Spleen (tissue), 11 donors: ENCODE measurements at regions not wholly inside any gene's neighbourhood (a gene's known extent, or its start where the extent isn't known, plus 50 kb on each side); places are given as distances from the start of the nearest gene placed in this dataset.

ENCODE experiments used
- DNase-seq: peaks from one replicate; pipeline ENCODE4 v3.0.0-alpha.2; 2020
- H3K27ac ChIP-seq, 8 donors: fragments of 200-600 bp; sonication (generic) in 7 of 8; 1 replicate in 4 of 8; 2 replicates in 4 of 8; pipeline versions ENCODE4 v1.5.0 to v1.8.0; 2016 to 2021; ENCODE audit warnings: inconsistent platforms in 4 of 8, mild to moderate bottlenecking in 4 of 8, moderate library complexity in 1 of 8
- H3K27me3 ChIP-seq, 7 donors: fragments of 200-600 bp; sonication (generic) in 6 of 7; replicated peaks in 1 of 7; 1 replicate in 4 of 7; 2 replicates in 3 of 7; pipeline versions ENCODE4 v1.5.0 to v1.8.0; 2016 to 2021; ENCODE audit warnings: inconsistent platforms in 3 of 7, mild to moderate bottlenecking in 1 of 7
- H3K36me3 ChIP-seq, 6 donors: fragments of 200-600 bp; sonication (generic) in 5 of 6; 1 replicate in 4 of 6; 2 replicates in 2 of 6; pipeline versions ENCODE4 v1.5.0 to v1.8.0; 2016 to 2021; ENCODE audit warnings: inconsistent platforms in 2 of 6
- H3K4me1 ChIP-seq, 6 donors: fragments of 200-600 bp; sonication (generic) in 5 of 6; 1 replicate in 3 of 6; 2 replicates in 3 of 6; pipeline versions ENCODE4 v1.5.0 to v1.8.0; 2016 to 2021; ENCODE audit warnings: inconsistent platforms in 3 of 6
- H3K4me3 ChIP-seq, 8 donors: fragments of 200-600 bp; sonication (generic) in 7 of 8; 1 replicate in 4 of 8; 2 replicates in 4 of 8; pipeline versions ENCODE4 v1.5.0 to v1.8.0; 2016 to 2021; ENCODE audit warnings: inconsistent platforms in 4 of 8, mild to moderate bottlenecking in 4 of 8, moderate library complexity in 2 of 8
- H3K9me3 ChIP-seq, 8 donors: fragments of 200-600 bp; sonication (generic) in 7 of 8; 1 replicate in 4 of 8; 2 replicates in 4 of 8; pipeline versions ENCODE4 v1.5.0 to v1.8.0; 2016 to 2021; ENCODE audit warnings: inconsistent platforms in 4 of 8
- POLR2A ChIP-seq, 3 donors: fragments of 450-650 bp; IDR thresholded peaks; one replicate each; pipeline ENCODE4 v1.5.1; 2017; ENCODE audit warnings: antibody characterized with exemption in 3 of 3, mild to moderate bottlenecking in 1 of 3
- POLR2AphosphoS5 ChIP-seq, 3 donors: sonication (generic); formaldehyde crosslinking; IDR thresholded peaks; one replicate each; pipeline ENCODE4 v1.5.1; 2017; ENCODE audit warnings: antibody characterized with exemption in 3 of 3
- WGBS, 5 donors: extraction: QIAGEN DNeasy Blood & Tissue Kit in 3 of 5; methylation state at CpG; one replicate each; pipeline versions ENCODE4 v1.1.5 to v1.1.7; 2013 to 2018; 5-methylcytosine and 5-hydroxymethylcytosine counted together
- intact Hi-C: fragments of 100-400 bp; cut with DNase I; formaldehyde crosslinking; loops from one replicate; pipeline ENCODE4 v1.15.0; 2023; ENCODE audit warnings: low total_unique reads
- TF ChIP-seq, protein P1 (sequence below), 11 experiments: fragments of 200-600 bp in 7 of 11; fragments of 450-650 bp in 4 of 11; sonication (generic) in 4 of 11; IDR thresholded peaks in 8 of 11; conservative IDR thresholded peaks in 3 of 11; 1 replicate in 7 of 11; 2 replicates in 4 of 11; pipeline versions ENCODE4 v1.4.0 to v1.8.0; 2016 to 2021; ENCODE audit warnings: antibody characterized with exemption in 11 of 11, inconsistent platforms in 4 of 11, mild to moderate bottlenecking in 1 of 11
- donor health status: healthy with polysubstance abuse.
- donor health status: DM: no; HTN: no; CAD: no; lungs with moderate emphysema.
- donor health status: DM: no; HTN: no; CAD: no.
- donor health status: Bipolar disorder and iron deficiency.
- donor health status: healthy.
- donor health status: DM: no; HTN: no; CAD: no.
- donor health status: DM: yes; HTN: yes; CAD: no.

DNA sequence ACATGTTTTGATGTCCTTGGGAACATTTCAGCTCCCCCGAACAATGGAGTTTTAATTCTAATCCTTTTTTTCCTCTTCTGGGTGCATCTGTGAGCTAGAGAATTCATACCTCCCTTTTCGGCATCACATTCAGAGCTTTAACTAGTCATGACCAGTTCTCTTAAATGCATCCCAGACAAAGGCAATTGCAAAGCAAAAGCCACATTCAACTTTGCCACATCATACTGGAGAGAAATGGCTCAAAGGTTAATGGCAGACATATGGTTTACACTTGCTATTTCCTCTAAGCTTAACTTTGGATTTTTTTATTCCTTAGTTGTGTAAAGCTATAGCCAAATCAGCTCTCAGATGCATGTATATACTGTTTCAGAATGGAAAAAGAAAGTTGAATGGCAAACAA is 153.3 kb downstream of the ESM1 start:
- no peak for DNase-seq
- no peaks in the 10 kb centered on the region for H3K27me3 ChIP-seq
- no peaks in the 10 kb centered on the region for H3K9me3 ChIP-seq
- WGBS, 5 donors: 80 to 89% (median 85%) methylated on average over 2 of the region's 2 CpGs
- no peak overlapping the region for H3K27ac ChIP-seq
- TF ChIP-seq, protein P1, sequence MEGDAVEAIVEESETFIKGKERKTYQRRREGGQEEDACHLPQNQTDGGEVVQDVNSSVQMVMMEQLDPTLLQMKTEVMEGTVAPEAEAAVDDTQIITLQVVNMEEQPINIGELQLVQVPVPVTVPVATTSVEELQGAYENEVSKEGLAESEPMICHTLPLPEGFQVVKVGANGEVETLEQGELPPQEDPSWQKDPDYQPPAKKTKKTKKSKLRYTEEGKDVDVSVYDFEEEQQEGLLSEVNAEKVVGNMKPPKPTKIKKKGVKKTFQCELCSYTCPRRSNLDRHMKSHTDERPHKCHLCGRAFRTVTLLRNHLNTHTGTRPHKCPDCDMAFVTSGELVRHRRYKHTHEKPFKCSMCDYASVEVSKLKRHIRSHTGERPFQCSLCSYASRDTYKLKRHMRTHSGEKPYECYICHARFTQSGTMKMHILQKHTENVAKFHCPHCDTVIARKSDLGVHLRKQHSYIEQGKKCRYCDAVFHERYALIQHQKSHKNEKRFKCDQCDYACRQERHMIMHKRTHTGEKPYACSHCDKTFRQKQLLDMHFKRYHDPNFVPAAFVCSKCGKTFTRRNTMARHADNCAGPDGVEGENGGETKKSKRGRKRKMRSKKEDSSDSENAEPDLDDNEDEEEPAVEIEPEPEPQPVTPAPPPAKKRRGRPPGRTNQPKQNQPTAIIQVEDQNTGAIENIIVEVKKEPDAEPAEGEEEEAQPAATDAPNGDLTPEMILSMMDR (IDR thresholded peaks at IDR 0.05 in 8 of 11, conservative IDR thresholded peaks at IDR 0.05 in 3 of 11): no peak
- TF ChIP-seq POLR2A (IDR thresholded peaks at IDR 0.05) (no peak), POLR2AphosphoS5 (IDR thresholded peaks at IDR 0.05) (no peak)
- H3K36me3 ChIP-seq: no peaks in the 10 kb centered on the region
- H3K4me1 ChIP-seq: peaks cover 0 to 30% (median 9%) of the 10 kb centered on the region in 6 donors
- intact Hi-C loops: no loop called here
- no peak overlapping the region for H3K4me3 ChIP-seq

DNA sequence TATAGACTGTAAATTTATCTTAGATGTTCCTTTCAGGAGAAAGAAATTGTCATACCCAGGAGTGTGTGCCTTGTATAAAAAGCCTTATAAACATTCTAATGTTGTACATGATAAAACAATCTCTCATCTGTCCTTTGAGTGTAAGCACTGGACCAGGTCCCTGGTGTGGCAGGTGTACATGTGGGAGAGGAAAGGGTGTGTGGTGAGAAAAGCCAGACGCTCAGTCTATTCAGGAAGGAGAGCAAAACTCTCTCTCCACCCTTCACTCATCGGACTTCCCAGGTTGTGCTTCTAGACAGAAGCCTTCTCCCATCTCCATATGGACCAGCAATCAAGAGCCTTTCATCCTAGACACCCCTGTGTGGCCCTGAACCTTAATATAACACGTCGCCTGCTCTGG is 154.2 kb downstream of the ESM1 start:
- Histone ChIP-seq H3K27me3 (no peaks in the 10 kb centered on the region), H3K4me3 (no peak overlapping the region), H3K36me3 (no peaks in the 10 kb centered on the region), H3K9me3 (no peaks in the 10 kb centered on the region), H3K4me1 (peaks cover 0 to 30% (median 9%) of the 10 kb centered on the region in 6 donors), H3K27ac (no peak overlapping the region)
- no peak for DNase-seq
- TF ChIP-seq POLR2AphosphoS5 (IDR thresholded peaks at IDR 0.05): no peak
- no peak for TF ChIP-seq POLR2A (IDR thresholded peaks at IDR 0.05)
- TF ChIP-seq, protein P1 (IDR thresholded peaks at IDR 0.05 in 8 of 11, conservative IDR thresholded peaks at IDR 0.05 in 3 of 11): no peak
- 74 to 81% (median 79%) methylated on average over 4 of the region's 4 CpGs for WGBS, 5 donors
- intact Hi-C loops: no loop called here

DNA sequence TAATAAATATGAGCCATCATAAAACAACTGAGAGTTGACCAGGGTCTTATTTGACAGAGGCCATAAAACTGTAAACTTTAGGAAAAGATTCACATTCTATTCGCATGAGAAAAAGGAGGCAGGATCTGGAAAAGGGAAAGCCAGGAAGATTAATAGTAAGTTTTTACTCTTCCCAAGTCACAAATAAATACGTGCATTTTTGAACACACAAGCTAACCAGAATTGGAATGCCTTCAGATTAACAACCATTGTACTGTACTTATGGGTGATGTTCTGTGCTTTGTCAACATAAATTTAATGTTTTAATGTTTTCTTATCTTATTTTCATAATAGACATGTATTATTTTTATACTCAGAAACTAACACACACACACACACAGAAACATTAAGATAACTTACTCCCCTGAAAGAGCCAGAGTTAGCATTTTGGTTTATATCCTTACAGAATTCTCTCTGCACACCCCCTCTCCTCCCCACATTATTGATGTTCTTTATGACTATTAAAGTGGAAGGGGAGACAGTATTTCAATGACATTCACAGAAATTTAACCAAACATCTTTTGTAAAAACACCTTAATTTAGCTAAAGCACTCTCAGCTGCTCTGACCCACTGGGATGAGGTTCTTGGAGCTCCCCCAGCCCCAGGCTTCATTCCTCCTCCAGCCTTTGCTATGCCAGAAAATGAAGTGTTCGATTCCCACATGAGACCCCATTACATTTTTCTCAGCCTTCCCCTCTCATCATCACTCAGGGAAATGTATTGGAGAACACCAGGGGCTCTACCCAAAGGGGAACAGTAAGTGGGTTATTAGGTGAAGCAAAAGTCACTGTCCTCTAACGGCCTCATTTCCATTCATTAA is 155.5 kb downstream of the ESM1 start:
- no peaks in the 10 kb centered on the region for H3K36me3 ChIP-seq
- no peak overlapping the region for H3K4me3 ChIP-seq
- peaks cover 0 to 30% (median 9%) of the 10 kb centered on the region in 6 donors for H3K4me1 ChIP-seq
- no peak overlapping the region for H3K27ac ChIP-seq
- no peaks in the 10 kb centered on the region for H3K9me3 ChIP-seq
- TF ChIP-seq POLR2AphosphoS5 (IDR thresholded peaks at IDR 0.05): no peak
- TF ChIP-seq, protein P1 (IDR thresholded peaks at IDR 0.05 in 8 of 11, conservative IDR thresholded peaks at IDR 0.05 in 3 of 11): no peak
- TF ChIP-seq POLR2A (IDR thresholded peaks at IDR 0.05): no peak
- no peak for DNase-seq
- WGBS, 5 donors: 84 to 94% (median 91%) methylated on average over 4 of the region's 4 CpGs
- H3K27me3 ChIP-seq: no peaks in the 10 kb centered on the region
- intact Hi-C loops: no loop called here

DNA sequence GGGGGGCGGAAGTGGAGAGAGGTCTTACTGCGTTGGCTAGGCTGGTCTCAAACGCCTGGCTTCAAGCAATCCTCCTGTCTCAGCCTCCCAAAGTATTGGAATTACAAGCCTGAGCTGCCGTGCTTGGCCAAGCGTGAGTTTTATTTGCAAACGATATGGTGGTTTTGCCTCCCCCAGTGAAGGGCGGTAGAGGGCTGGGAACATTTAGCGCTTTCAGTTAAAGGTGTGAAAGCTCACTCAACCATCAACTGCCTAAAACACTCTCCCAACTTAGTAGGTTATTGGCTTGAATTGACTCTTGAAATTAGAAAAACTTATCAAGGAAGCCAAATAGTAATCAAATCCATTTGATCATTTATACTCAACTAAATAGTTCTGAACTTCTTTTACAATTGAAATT is 156.3 kb downstream of the ESM1 start:
- Histone ChIP-seq H3K27ac (no peak overlapping the region), H3K4me3 (no peak overlapping the region), H3K27me3 (no peaks in the 10 kb centered on the region), H3K4me1 (peaks cover 0 to 25% (median 8%) of the 10 kb centered on the region in 6 donors), H3K36me3 (no peaks in the 10 kb centered on the region), H3K9me3 (no peaks in the 10 kb centered on the region)
- intact Hi-C loops: no loop called here
- WGBS, 5 donors: 74 to 87% (median 81%) methylated on average over 8 of the region's 8 CpGs
- TF ChIP-seq POLR2AphosphoS5 (IDR thresholded peaks at IDR 0.05) (no peak), POLR2A (IDR thresholded peaks at IDR 0.05) (no peak)
- TF ChIP-seq, protein P1 (IDR thresholded peaks at IDR 0.05 in 8 of 11, conservative IDR thresholded peaks at IDR 0.05 in 3 of 11): no peak
- no peak for DNase-seq
